Cardiac fibroblast (primary cell): ENCODE measurements at regions not wholly inside any gene's neighbourhood (a gene's known extent, or its start where the extent isn't known, plus 50 kb on each side); places are given as distances from the start of the nearest gene placed in this dataset.
"Not testable (repeated sequence)": the region's sequence is repeated elsewhere in the genome, so short reads cannot be mapped to it uniquely, and the experiment has no call there.

Experiments used
- DNase-seq, 2 donors: peaks; one replicate each; pipeline versions ENCODE4 v3.0.0 to v3.0.0-alpha.2; 2010; ENCODE audit warnings: low read depth in 2 of 2
- H3K4me3 ChIP-seq, 2 donors: replicated peaks in 1 of 2; 1 replicate in 1 of 2; 2 replicates in 1 of 2; pipeline ENCODE4 v1.5.1; 2011; ENCODE audit warnings: low read depth in 2 of 2, low read length in 2 of 2, mild to moderate bottlenecking in 2 of 2, moderate library complexity in 1 of 2
- CTCF ChIP-seq: IDR thresholded peaks from one replicate; pipeline ENCODE4 v1.5.1; 2011; ENCODE audit warnings: low read depth, mild to moderate bottlenecking, low read length, inconsistent platforms

- no peak for DNase-seq
- no peak for TF ChIP-seq CTCF
- H3K4me3 ChIP-seq = no peak overlapping the region
These were observed 186.6 kb upstream of the OTX2 start for GRCh38 chr14:56996721-56997399.

GRCh38 chr14:56995010-56995409 is 184.7 kb upstream of the OTX2 start:
- no peak for TF ChIP-seq CTCF
- H3K4me3 ChIP-seq = no peak overlapping the region
- DNase-seq = no peak

- DNase-seq = no peak
- TF ChIP-seq CTCF = no peak
- H3K4me3 ChIP-seq = no peak overlapping the region
These were observed 182.1 kb upstream of the OTX2 start for GRCh38 chr14:56992332-56992820.

- not testable (repeated sequence) for DNase-seq, H3K4me3 ChIP-seq
These were observed 180.8 kb upstream of the OTX2 start for GRCh38 chr14:56990991-56991627.

GRCh38 chr14:56989359-56989758 is 179.1 kb upstream of the OTX2 start:
- TF ChIP-seq CTCF = no peak
- DNase-seq = no peak
- no peak overlapping the region for H3K4me3 ChIP-seq

GRCh38 chr14:56979936-56980335 is 169.7 kb upstream of the OTX2 start:
- no peak for TF ChIP-seq CTCF
- DNase-seq = no peak
- no peak overlapping the region for H3K4me3 ChIP-seq

- no peak overlapping the region for H3K4me3 ChIP-seq
- DNase-seq = no peak
- no peak for TF ChIP-seq CTCF
These were observed 165.9 kb upstream of the OTX2 start for GRCh38 chr14:56976211-56976610.
